HG02885 (cell line): ENCODE measurements at regions not wholly inside any gene's neighbourhood (a gene's known extent, or its start where the extent isn't known, plus 50 kb on each side); places are given as distances from the start of the nearest gene placed in this dataset.

Experiments
- ATAC-seq: cut with Tn5 transposase; IDR thresholded peaks from one replicate; pipeline ENCODE4 v1.9.1; 2021; ENCODE audit warnings: mild to moderate bottlenecking; ENCODE audit not compliant: unreplicated experiment, poor library complexity

GRCh38 chr2:11033114-11033513 lies 121.4 kb downstream of the KCNF1 start:
- ATAC-seq: no peak

- ATAC-seq: no peak
Measured at GRCh38 chr2:11038641-11039040, 116.6 kb upstream of the SLC66A3 start.

- ATAC-seq: no peak
Measured at GRCh38 chr2:11040992-11041391, 114.3 kb upstream of the SLC66A3 start.

- ATAC-seq: no peak
Measured at GRCh38 chr2:11042841-11043240, 112.4 kb upstream of the SLC66A3 start.

GRCh38 chr2:11043245-11043644 lies 112.0 kb upstream of the SLC66A3 start:
- ATAC-seq: no peak

- no peak for ATAC-seq
Measured at GRCh38 chr2:11044201-11044600, 111.1 kb upstream of the SLC66A3 start.

- no peak for ATAC-seq
Measured at GRCh38 chr2:11045294-11045693, 110.0 kb upstream of the SLC66A3 start.

GRCh38 chr2:11048335-11049008 lies 106.8 kb upstream of the SLC66A3 start:
- no peak for ATAC-seq

GRCh38 chr2:11050565-11050964 lies 104.7 kb upstream of the SLC66A3 start:
- no peak for ATAC-seq

GRCh38 chr2:11051280-11051679 lies 104.0 kb upstream of the SLC66A3 start:
- no peak for ATAC-seq

GRCh38 chr2:11053546-11053945 lies 101.7 kb upstream of the SLC66A3 start:
- ATAC-seq: no peak

- no peak for ATAC-seq
Measured at GRCh38 chr2:11054783-11055678, 100.2 kb upstream of the SLC66A3 start.

- ATAC-seq: no peak
Measured at GRCh38 chr2:11055679-11056215, 99.5 kb upstream of the SLC66A3 start.

- ATAC-seq: no peak
Measured at GRCh38 chr2:11056614-11057013, 98.7 kb upstream of the SLC66A3 start.

GRCh38 chr2:11057031-11057430 lies 98.2 kb upstream of the SLC66A3 start:
- ATAC-seq: no peak

GRCh38 chr2:11058129-11058528 lies 97.1 kb upstream of the SLC66A3 start:
- no peak for ATAC-seq

GRCh38 chr2:11060376-11061169 lies 94.7 kb upstream of the SLC66A3 start:
- ATAC-seq: no peak

GRCh38 chr2:11065833-11066485 lies 89.3 kb upstream of the SLC66A3 start:
- no peak for ATAC-seq

GRCh38 chr2:11067221-11068078 lies 87.8 kb upstream of the SLC66A3 start:
- ATAC-seq: no peak
